GM06990 (cell line): ENCODE measurements at regions not wholly inside any gene's neighbourhood (a gene's known extent, or its start where the extent isn't known, plus 50 kb on each side); places are given as distances from the start of the nearest gene placed in this dataset.

Experiments used
- DNase-seq: peaks from one replicate; pipeline ENCODE4 v3.0.0-alpha.2; 2011; ENCODE audit not compliant: insufficient read length; ENCODE audit errors: extremely low read depth
- H3K27me3 ChIP-seq: replicated peaks from 2 replicates; pipeline ENCODE4 v1.6.0; 2011; ENCODE audit warnings: low read length; ENCODE audit not compliant: control insufficient read depth, insufficient read depth
- H3K36me3 ChIP-seq: 2 replicates; pipeline ENCODE4 v1.5.1; 2011; ENCODE audit warnings: low read length; ENCODE audit not compliant: control insufficient read depth, insufficient read depth
- H3K4me3 ChIP-seq: replicated peaks from 2 replicates; pipeline ENCODE4 v1.5.1; 2011; ENCODE audit warnings: low read depth, mild to moderate bottlenecking, control low read depth, low read length
- TF ChIP-seq, protein P1 (sequence below): IDR thresholded peaks from 2 replicates; pipeline ENCODE4 v1.5.1; 2011; ENCODE audit warnings: low read length, control low read depth, mild to moderate bottlenecking, inconsistent platforms; ENCODE audit not compliant: insufficient read depth, poor library complexity, severe bottlenecking

DNA sequence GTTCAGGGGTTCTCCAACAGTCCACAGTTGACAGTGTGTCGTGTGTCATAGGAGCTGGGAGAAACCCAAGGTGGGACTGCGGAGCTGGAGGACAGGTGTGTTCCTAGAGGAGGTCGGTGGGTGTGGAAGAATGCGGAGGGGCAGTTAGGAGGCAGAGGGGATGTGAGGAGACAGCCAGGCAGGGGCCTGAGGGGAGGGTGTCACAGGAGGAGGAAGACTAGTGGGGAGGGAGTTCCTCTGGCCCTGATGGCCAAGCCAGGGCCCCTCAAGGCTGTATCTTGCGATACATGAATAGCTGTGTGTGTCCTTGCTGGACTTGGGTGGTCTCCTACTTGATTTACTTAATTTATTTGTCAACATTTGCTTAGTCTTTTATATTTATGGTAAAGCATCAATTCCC, 519.6 kb upstream of the HS6ST1 start:
- TF ChIP-seq, protein P1, sequence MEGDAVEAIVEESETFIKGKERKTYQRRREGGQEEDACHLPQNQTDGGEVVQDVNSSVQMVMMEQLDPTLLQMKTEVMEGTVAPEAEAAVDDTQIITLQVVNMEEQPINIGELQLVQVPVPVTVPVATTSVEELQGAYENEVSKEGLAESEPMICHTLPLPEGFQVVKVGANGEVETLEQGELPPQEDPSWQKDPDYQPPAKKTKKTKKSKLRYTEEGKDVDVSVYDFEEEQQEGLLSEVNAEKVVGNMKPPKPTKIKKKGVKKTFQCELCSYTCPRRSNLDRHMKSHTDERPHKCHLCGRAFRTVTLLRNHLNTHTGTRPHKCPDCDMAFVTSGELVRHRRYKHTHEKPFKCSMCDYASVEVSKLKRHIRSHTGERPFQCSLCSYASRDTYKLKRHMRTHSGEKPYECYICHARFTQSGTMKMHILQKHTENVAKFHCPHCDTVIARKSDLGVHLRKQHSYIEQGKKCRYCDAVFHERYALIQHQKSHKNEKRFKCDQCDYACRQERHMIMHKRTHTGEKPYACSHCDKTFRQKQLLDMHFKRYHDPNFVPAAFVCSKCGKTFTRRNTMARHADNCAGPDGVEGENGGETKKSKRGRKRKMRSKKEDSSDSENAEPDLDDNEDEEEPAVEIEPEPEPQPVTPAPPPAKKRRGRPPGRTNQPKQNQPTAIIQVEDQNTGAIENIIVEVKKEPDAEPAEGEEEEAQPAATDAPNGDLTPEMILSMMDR = no peak
- Histone ChIP-seq H3K27me3 (no peaks in the 10 kb centered on the region; the same call in 1 of the 2 replicates), H3K4me3 (no peak overlapping the region), H3K36me3 (no peaks in the 10 kb centered on the region)
- no peak for DNase-seq

DNA sequence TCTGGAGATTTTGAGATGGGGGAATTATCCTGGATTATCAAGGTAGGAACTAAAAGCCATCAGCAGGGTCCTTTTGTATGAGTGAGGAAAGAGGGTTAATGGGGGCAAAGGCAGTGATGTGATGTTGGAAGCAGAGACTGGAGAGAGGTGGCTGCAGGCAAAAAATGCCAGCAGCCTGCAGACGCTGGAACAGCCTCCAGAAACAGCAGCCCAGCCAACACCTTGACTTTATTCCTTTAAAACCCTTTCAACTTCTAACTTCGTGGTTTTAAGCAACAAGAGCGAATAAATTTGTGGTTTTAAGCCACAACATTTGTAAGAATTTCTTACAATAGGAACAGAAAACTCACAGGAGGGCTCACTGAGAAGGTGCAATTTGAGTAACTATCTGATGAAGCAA, 523.1 kb upstream of the HS6ST1 start:
- no peak for DNase-seq
- TF ChIP-seq, protein P1 = no peak
- Histone ChIP-seq H3K4me3 (no peak overlapping the region), H3K36me3 (no peaks in the 10 kb centered on the region), H3K27me3 (no peaks in the 10 kb centered on the region; the same call in 1 of the 2 replicates)

- no peak for DNase-seq
- Histone ChIP-seq H3K27me3 (no peaks in the 10 kb centered on the region), H3K36me3 (no peaks in the 10 kb centered on the region), H3K4me3 (no peak overlapping the region)
- TF ChIP-seq, protein P1 = no peak
Observed at GRCh38 chr2:128867311-128867710, 548.6 kb upstream of the HS6ST1 start.

GRCh38 chr2:128867936-128868636, 549.4 kb upstream of the HS6ST1 start:
- TF ChIP-seq, protein P1 = no peak
- Histone ChIP-seq H3K27me3 (no peaks in the 10 kb centered on the region), H3K36me3 (no peaks in the 10 kb centered on the region), H3K4me3 (no peak overlapping the region)
- no peak for DNase-seq

DNA sequence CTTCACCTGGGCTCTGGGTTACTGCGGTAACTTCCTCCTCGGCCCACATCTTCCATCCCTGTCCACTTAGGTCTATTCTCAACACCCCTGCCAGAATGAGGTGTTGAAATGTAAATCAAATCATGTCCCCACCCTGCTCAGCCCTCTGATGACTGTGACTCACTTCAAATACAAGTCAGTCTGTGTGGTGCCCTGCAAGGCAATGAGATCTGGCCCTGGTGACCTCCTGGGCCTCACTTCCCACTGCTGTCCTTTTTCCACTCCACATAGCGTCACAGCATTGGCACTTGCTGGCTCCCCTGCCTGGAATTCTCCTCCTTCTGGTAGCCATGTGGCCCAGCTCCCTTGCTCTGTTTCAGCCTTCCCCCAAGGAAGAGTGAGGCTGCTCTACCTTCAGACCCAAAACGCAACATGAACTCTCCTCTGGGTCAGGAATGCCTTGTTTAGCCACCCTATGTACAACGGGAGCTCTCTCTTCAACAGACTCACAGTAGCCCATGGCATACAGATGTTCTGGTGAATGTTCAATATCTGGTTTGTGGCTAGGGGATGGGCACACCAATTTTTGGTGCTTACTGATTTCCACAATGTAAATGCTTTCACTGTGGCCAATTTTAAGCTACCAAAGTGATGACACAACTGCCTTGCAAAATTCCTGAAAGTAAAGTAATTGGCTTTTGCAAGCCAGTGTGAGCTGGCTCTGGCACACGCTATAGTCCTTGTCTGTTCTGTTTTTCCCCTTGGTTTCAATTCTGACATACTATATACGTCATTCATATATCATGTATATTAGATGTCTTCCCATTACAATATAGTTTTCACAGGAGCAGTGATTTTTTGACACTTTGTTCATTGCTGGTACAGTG, 550.3 kb upstream of the HS6ST1 start:
- H3K4me3 ChIP-seq = no peak overlapping the region
- no peak for DNase-seq
- H3K36me3 ChIP-seq = no peaks in the 10 kb centered on the region
- TF ChIP-seq, protein P1 = no peak
- no peaks in the 10 kb centered on the region for H3K27me3 ChIP-seq
